ENCODE measurements at regions not wholly inside any gene's neighbourhood (a gene's known extent, or its start where the extent isn't known, plus 50 kb on each side); places are given as distances from the start of the nearest gene placed in this dataset.
"Not testable (repeated sequence)": the region's sequence is repeated elsewhere in the genome, so short reads cannot be mapped to it uniquely, and the experiment has no call there.

DNA sequence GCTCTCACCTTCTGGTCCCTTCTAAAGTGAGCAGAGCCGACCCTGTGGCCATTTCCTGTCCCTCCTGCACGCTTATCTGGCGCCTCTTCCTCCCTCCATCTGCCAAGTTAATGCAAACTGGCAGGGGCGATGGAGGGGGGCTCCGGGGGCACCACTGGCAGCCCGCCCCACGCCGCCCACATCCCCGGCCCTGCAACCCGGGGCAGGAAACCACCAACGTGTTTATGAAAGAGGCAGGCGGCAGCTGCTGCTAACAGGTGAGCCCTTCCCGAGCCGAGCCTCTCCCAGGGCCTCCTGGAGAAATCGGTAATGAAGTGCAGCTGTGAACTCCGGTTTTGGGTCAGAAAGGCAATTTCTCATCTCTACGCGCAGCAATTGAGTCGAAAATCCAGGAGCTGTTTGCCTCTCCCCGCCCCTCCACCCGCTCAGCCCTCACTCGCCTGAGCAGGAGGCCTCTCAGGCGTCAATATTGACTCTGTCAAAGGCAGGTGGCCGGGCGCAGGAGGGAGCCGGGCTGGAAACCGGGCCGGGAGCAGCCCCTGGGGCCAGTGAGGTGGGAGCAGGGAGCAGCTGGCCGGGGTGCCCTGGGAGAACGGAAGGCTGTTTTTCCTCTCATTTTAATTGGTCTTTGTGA lies 164.4 kb upstream of the GSE1 start:
- DNase-seq, result peak; percentile 79 to 91 (median 88)
- peak in 2 of 3 donors; percentile 24 to 29 for TF ChIP-seq POLR2A (IDR thresholded peaks at IDR 0.05)
- TF ChIP-seq, protein P1, sequence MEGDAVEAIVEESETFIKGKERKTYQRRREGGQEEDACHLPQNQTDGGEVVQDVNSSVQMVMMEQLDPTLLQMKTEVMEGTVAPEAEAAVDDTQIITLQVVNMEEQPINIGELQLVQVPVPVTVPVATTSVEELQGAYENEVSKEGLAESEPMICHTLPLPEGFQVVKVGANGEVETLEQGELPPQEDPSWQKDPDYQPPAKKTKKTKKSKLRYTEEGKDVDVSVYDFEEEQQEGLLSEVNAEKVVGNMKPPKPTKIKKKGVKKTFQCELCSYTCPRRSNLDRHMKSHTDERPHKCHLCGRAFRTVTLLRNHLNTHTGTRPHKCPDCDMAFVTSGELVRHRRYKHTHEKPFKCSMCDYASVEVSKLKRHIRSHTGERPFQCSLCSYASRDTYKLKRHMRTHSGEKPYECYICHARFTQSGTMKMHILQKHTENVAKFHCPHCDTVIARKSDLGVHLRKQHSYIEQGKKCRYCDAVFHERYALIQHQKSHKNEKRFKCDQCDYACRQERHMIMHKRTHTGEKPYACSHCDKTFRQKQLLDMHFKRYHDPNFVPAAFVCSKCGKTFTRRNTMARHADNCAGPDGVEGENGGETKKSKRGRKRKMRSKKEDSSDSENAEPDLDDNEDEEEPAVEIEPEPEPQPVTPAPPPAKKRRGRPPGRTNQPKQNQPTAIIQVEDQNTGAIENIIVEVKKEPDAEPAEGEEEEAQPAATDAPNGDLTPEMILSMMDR (IDR thresholded peaks at IDR 0.05), result peak in 1 of 7 experiments; percentile 5
- H3K27ac ChIP-seq, result peak overlapping the region; percentile 78 to 93 (median 84)
- H3K4me1 ChIP-seq, result peaks cover 40% of the 10 kb centered on the region
- no peaks in the 10 kb centered on the region for H3K9me3 ChIP-seq
- WGBS, 2 donors, result 13 to 49% methylated on average over 7 to 29 of the region's 30 CpGs
- no peaks in the 10 kb centered on the region for H3K36me3 ChIP-seq (replicated peaks in 1 of 2; ENCODE audit: insufficient read depth in 1 of 2, low read depth in 2 of 2)
- H3K27me3 ChIP-seq, result no peaks in the 10 kb centered on the region
- peak; percentile 91 for ATAC-seq
- H3K4me3 ChIP-seq, result no peak overlapping the region
- intact Hi-C loops (cut with DNase I), result no loop called here

DNA sequence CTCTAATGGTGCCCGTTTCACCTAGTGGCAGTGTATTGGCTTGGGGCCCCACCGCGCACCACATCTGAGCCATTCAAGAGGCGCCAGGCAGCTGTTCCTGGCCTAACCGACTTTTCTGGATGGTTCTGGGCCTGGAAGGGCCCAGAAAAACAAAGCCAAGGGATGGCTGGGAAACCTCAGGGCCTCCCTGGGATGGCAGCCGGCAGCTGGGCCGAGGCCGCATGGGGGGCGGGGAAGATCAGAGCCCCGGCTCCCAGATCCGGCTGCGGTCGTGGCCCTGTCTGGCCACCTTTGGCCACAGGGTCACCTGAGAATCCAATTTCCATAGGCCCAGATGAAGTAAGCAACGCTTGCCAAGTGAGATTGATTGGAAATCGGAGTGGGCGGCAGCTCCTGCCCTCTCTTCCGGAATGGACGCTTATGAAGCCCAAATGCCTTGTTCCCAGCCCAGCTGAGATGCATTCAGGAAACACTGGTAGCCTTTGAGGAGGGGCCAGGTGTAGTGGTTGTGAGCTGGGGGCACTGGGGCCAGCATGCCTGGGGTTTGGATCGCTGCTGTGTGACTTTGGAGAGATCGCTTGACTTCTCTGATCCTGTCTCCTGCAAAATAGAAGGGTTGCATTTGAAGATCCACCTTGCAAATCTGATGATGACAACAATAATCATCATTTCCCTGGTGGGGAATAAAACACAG lies 163.8 kb upstream of the GSE1 start:
- Histone ChIP-seq H3K27ac (peak overlapping the region; percentile 78 to 93 (median 84)), H3K4me3 (no peak overlapping the region), H3K27me3 (no peaks in the 10 kb centered on the region), H3K36me3 (replicated peaks in 1 of 2; ENCODE audit: insufficient read depth in 1 of 2, low read depth in 2 of 2) (no peaks in the 10 kb centered on the region), H3K4me1 (peaks cover 40% of the 10 kb centered on the region), H3K9me3 (no peaks in the 10 kb centered on the region)
- 42 to 56% methylated on average over 8 to 20 of the region's 20 CpGs for WGBS, 2 donors
- TF ChIP-seq POLR2A (IDR thresholded peaks at IDR 0.05), result peak in 1 of 3 donors; percentile 7
- TF ChIP-seq, protein P1 (IDR thresholded peaks at IDR 0.05), result no peak
- ATAC-seq (peak; percentile 57), DNase-seq (no peak)
- intact Hi-C loops (cut with DNase I), result no loop called here

DNA sequence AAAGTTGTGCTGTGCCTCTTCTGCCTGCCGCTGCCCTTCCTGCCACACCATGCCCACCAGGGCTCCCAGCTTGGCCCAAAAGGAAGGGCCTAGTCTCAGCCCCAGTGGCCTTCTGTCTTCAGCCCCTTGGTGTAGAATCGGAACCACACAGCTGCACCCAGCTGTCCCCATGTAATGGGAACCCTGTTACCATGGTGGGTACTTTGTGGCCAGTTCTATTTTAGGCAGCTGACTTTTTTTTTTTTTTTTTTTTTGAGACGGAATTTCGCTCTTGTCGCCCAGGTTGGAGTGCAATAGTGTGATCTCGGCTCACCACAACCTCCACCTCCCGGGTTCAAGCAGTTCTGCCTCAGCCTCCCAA lies 163.3 kb upstream of the GSE1 start:
- H3K36me3 ChIP-seq (replicated peaks in 1 of 2; ENCODE audit: insufficient read depth in 1 of 2, low read depth in 2 of 2), result no peaks in the 10 kb centered on the region
- H3K4me3 ChIP-seq, result no peak overlapping the region
- intact Hi-C loops (cut with DNase I), result no loop called here
- peak overlapping the region; percentile 78 to 93 (median 84) for H3K27ac ChIP-seq
- no peak for DNase-seq
- no peaks in the 10 kb centered on the region for H3K27me3 ChIP-seq
- no peak for ATAC-seq
- 76 to 78% methylated on average over 7 of the region's 7 CpGs for WGBS, 2 donors
- H3K9me3 ChIP-seq, result no peaks in the 10 kb centered on the region
- peaks cover 40% of the 10 kb centered on the region for H3K4me1 ChIP-seq
- TF ChIP-seq, protein P1 (IDR thresholded peaks at IDR 0.05), result no peak
- TF ChIP-seq POLR2A (IDR thresholded peaks at IDR 0.05), result no peak

DNA sequence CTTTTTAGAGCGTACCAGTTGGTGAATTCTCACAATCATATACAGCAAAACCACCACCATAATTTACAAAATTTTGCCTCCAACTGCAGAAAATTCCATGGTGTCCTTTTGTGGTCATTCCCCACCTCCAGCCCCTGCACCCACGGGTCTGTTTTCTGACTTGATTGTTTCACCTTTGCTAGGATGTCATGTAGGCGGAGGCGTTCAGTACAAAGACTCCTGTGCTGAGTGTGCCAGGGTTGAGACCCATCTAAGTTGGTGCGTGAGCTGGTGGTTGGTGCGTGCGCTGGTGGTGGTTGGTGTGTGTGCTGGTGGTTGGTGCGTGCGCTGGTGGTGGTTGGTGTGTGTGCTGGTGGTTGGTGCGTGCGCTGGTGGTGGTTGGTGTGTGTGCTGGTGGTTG lies 162.0 kb upstream of the GSE1 start:
- H3K27me3 ChIP-seq; H3K27ac ChIP-seq; ATAC-seq; H3K9me3 ChIP-seq; H3K4me3 ChIP-seq; DNase-seq; intact Hi-C loops (cut with DNase I); H3K36me3 ChIP-seq (replicated peaks in 1 of 2; ENCODE audit: insufficient read depth in 1 of 2, low read depth in 2 of 2): not testable (repeated sequence)
- peaks cover 34% of the 10 kb centered on the region for H3K4me1 ChIP-seq
- 82 to 96% methylated on average over 3 to 10 of the region's 11 CpGs for WGBS, 2 donors

DNA sequence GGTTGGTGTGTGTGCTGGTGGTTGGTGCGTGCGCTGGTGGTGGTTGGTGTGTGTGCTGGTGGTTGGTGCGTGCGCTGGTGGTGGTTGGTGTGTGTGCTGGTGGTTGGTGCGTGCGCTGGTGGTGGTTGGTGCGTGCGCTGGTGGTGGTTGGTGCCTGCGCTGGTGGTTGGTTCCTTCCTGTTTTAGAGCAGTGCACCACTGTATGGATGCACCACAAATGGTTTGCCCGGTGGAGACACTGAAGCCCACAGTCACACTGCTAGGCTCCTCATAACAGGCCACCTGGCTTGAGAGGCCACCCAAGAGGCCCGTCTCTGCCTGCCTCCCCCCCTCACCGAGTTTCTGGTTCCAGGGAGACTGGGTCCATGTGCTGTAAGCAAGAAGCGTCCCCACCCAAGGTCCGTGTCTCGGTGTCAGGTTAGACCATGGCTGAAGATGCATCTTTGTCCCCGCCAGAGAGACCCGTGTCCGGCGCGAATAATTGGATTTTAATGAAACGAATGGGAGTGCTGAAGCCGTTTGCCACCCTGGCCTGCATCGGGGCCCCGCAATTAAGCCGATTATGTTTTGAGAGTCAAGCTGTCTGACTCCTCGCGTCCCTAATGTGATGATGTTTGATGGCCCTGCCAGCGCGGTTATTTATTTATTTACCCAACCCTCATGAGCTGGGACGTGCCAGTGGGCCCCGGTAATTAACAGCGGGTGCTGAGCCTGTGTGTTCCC lies 161.3 kb upstream of the GSE1 start:
- H3K27ac ChIP-seq, result no peak overlapping the region
- WGBS, 2 donors, result 83 to 87% methylated on average over 20 to 28 of the region's 32 CpGs
- H3K36me3 ChIP-seq (replicated peaks in 1 of 2; ENCODE audit: insufficient read depth in 1 of 2, low read depth in 2 of 2), result no peaks in the 10 kb centered on the region
- TF ChIP-seq POLR2A (IDR thresholded peaks at IDR 0.05), result no peak
- TF ChIP-seq, protein P1 (IDR thresholded peaks at IDR 0.05), result no peak
- H3K27me3 ChIP-seq, result no peaks in the 10 kb centered on the region
- H3K4me1 ChIP-seq, result peaks cover 30% of the 10 kb centered on the region
- H3K9me3 ChIP-seq, result no peaks in the 10 kb centered on the region
- DNase-seq (no peak), ATAC-seq (no peak)
- H3K4me3 ChIP-seq, result no peak overlapping the region
- intact Hi-C loops (cut with DNase I), result no loop called here

Data from body of pancreas (tissue), 4 donors.